HEK293 (cell line): ENCODE measurements at regions not wholly inside any gene's neighbourhood (a gene's known extent, or its start where the extent isn't known, plus 50 kb on each side); places are given as distances from the start of the nearest gene placed in this dataset.

Experiments
- CTCF ChIP-seq: fragments of 450-650 bp; formaldehyde crosslinking; IDR thresholded peaks from 2 replicates; pipeline ENCODE4 v1.5.1; 2016; ENCODE audit warnings: missing biosample characterization, missing genetic modification characterization
- TCF7L2 ChIP-seq: IDR thresholded peaks from 2 replicates; pipeline ENCODE4 v1.6.1; 2011; ENCODE audit warnings: low read depth, mild to moderate bottlenecking, inconsistent platforms, low read length, moderate library complexity, borderline replicate concordance
- ZBTB8A ChIP-seq: fragments of 450-650 bp; formaldehyde crosslinking; IDR thresholded peaks from 2 replicates; pipeline ENCODE4 v1.5.1; 2016; ENCODE audit warnings: missing biosample characterization, missing genetic modification characterization
- ZNF558 ChIP-seq: fragments of 450-650 bp; formaldehyde crosslinking; IDR thresholded peaks from 2 replicates; pipeline ENCODE4 v1.5.1; 2016; ENCODE audit warnings: missing biosample characterization, missing genetic modification characterization
- ZNF768 ChIP-seq: fragments of 450-650 bp; formaldehyde crosslinking; IDR thresholded peaks from 2 replicates; pipeline ENCODE4 v1.5.1; 2018; ENCODE audit warnings: missing biosample characterization, mild to moderate bottlenecking, missing genetic modification characterization
- TF ChIP-seq, protein P1 (sequence below): fragments of 450-650 bp; IDR thresholded peaks from 2 replicates; pipeline ENCODE4 v1.5.1; 2018; ENCODE audit warnings: missing biosample characterization, mild to moderate bottlenecking, missing genetic modification characterization

GRCh38 chr11:116276051-116277044 is 496.4 kb downstream of the BUD13 start:
- no peak for TF ChIP-seq TCF7L2
- peak; percentile 66 for TF ChIP-seq ZBTB8A (tag by site-specific recombination)
- peak; percentile 90 for TF ChIP-seq CTCF (tag by site-specific recombination)
- TF ChIP-seq ZNF768: no peak
- TF ChIP-seq, protein P1, sequence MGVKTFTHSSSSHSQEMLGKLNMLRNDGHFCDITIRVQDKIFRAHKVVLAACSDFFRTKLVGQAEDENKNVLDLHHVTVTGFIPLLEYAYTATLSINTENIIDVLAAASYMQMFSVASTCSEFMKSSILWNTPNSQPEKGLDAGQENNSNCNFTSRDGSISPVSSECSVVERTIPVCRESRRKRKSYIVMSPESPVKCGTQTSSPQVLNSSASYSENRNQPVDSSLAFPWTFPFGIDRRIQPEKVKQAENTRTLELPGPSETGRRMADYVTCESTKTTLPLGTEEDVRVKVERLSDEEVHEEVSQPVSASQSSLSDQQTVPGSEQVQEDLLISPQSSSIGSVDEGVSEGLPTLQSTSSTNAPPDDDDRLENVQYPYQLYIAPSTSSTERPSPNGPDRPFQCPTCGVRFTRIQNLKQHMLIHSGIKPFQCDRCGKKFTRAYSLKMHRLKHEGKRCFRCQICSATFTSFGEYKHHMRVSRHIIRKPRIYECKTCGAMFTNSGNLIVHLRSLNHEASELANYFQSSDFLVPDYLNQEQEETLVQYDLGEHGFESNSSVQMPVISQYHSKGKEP: no peak
- no peak for TF ChIP-seq ZNF558
